Peyer's patch (tissue), 4 donors: ENCODE measurements at regions not wholly inside any gene's neighbourhood (a gene's known extent, or its start where the extent isn't known, plus 50 kb on each side); places are given as distances from the start of the nearest gene placed in this dataset.

Source experiments
- POLR2A ChIP-seq, 2 donors: fragments of 450-650 bp; IDR thresholded peaks; one replicate each; pipeline ENCODE4 v1.5.1; 2017; ENCODE audit warnings: antibody characterized with exemption in 2 of 2, mild to moderate bottlenecking in 2 of 2, moderate library complexity in 2 of 2
- TF ChIP-seq, protein P1 (sequence below), 6 experiments: fragments of 450-650 bp in 4 of 6; fragments of 200-600 bp in 2 of 6; sonication (generic) in 1 of 6; IDR thresholded peaks; one replicate each; pipeline ENCODE4 v1.5.1; 2017 to 2019; ENCODE audit warnings: antibody characterized with exemption in 6 of 6, mild to moderate bottlenecking in 3 of 6, moderate library complexity in 1 of 6

DNA sequence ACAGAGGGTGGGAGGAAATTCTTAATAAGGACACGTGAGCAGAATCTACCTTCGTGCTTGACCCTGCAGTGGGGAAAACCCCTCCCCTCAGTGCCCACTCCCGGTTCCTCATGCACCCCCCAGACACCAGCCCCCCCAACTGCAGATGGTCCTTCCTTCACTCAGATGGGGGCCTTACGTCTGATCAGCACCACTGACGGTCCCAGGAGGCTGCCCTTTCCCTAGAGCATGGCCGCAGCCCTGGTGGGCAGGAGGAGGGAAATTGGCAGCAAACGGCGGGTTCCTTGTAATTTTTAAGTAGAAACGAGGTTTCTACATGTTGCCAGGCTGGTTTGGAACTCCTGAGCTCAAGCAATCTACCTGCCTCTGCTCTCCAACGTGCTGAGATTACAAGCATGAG is 477.7 kb downstream of the TBC1D22A start:
- TF ChIP-seq, protein P1, sequence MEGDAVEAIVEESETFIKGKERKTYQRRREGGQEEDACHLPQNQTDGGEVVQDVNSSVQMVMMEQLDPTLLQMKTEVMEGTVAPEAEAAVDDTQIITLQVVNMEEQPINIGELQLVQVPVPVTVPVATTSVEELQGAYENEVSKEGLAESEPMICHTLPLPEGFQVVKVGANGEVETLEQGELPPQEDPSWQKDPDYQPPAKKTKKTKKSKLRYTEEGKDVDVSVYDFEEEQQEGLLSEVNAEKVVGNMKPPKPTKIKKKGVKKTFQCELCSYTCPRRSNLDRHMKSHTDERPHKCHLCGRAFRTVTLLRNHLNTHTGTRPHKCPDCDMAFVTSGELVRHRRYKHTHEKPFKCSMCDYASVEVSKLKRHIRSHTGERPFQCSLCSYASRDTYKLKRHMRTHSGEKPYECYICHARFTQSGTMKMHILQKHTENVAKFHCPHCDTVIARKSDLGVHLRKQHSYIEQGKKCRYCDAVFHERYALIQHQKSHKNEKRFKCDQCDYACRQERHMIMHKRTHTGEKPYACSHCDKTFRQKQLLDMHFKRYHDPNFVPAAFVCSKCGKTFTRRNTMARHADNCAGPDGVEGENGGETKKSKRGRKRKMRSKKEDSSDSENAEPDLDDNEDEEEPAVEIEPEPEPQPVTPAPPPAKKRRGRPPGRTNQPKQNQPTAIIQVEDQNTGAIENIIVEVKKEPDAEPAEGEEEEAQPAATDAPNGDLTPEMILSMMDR (IDR thresholded peaks at IDR 0.05) = no peak
- TF ChIP-seq POLR2A (IDR thresholded peaks at IDR 0.05) = no peak
